NCI-H82 treated with DMSO at 0.1 percent for 48 hours (cell line): ENCODE measurements at regions not wholly inside any gene's neighbourhood (a gene's known extent, or its start where the extent isn't known, plus 50 kb on each side); places are given as distances from the start of the nearest gene placed in this dataset.

Source experiments
- DNase-seq: peaks from one replicate; lab custom pipeline; 2025; ENCODE audit not compliant: unreplicated experiment; lab: John Stamatoyannopoulos, UW

DNA sequence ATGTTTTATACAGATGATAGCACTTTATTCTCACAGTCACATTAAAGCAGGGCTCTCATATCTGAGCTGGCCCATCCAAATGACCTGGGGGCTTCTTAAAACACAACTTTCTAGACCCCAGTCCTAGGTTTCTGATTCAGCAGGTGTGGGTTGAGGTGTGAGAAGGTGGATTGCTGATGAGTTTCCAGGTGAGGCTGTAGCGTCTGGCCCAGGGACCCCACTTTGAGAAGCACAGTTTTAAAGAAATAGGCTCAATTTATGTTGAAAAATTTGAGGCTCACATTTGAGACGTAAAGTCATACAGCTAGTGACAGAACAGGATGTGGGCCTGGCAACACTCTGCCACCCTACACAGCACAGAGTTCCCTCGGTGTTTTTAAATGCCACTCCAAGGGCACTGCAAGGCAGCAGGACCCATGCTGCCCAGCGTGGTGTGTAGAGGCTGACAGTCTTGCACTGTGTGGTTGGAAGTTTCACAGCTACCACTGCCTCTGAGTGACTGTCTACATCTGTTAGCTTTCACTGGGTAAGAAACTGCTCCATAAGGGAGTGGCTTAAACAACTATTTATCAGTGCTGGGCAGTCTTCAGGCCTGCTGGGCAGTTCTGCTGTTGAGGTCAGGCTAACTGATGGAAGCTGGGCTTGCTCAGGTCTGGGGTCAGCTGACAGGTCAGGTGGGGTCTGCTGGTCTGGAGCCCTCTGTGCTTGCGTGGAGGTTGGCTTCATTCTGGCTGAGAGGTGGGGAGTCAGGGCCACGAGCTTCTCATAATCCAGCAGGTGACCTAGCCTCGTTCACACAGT is 319.7 kb downstream of the CXCL12 start:
- DNase-seq, result no peak

DNA sequence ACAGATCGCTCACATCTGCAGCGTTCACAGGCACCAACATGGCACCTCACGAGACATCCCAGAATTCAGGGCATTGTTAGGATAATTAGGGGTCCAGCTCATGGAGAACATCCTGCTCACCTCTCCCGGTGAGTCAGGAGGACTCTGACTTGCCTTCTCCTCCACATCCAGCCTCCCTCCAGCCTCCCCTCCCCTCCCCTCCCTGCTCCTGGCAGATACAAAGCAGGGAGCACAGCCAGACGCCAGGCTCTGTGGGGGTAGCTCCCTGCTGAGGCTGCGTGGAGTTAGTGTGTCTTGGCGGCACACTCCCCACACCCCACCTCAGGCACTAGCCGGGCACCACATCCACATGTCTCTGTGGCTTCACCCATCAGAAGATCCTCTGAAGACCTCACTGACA is 320.6 kb downstream of the CXCL12 start:
- no peak for DNase-seq

DNA sequence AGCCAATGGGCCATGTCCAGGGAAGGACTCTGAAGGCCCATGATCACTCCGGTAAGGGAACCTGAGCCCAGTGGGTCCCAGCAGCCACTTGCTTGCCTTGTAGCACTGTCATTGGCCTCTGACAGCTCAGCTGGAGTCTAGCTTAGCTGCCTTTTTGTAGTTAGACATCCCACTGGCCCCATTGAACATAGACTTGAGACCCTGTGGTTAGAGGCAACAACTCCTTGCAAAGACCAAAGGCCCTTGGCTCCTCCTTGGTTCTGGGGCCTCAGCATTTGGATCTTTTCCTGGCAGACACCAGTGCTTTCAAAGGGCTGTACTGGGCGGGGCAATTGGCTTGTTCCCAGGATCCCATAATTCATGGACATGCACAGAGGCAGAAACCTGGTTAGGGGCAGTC is 321.2 kb downstream of the CXCL12 start:
- DNase-seq, result no peak

DNA sequence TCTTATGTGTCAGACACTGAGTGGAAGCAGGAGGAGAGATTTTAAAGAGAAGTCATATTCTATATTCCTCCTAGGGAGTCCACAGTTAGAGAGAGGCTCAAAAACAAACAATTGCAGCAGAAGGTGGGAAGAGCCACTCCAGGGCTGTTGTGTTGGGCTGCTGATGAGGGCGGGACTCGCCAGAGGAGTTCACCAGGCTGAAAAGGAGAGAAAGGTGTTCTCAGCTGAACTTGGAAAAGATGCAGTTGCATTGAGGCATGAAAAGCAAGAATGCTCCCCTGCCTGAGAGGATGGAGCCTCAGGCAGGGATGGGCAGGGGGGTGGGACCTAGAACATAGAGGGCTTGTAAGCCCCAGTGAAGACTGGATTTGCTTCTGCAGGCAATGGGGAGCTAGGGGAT is 324.2 kb downstream of the CXCL12 start:
- no peak for DNase-seq

DNA sequence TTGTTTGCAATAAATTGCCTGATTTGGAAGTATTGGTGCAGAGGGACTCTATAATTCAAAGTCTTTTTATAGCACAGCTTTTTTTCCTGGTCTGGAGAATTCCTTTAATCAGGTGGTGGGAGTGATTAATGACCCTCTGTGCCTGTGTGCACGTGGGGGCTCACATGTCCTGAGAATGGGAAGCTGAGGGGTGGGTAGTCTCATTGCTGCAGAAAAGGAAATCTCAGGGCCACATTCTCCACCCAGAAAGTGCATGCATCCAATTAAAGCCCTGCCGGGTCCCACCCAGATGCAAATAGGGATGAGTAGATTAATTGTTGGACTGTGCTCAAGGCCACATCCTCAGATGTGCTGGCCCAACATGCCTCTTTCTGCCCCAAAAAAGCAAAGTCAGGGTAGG is 324.7 kb downstream of the CXCL12 start:
- DNase-seq, result no peak

DNA sequence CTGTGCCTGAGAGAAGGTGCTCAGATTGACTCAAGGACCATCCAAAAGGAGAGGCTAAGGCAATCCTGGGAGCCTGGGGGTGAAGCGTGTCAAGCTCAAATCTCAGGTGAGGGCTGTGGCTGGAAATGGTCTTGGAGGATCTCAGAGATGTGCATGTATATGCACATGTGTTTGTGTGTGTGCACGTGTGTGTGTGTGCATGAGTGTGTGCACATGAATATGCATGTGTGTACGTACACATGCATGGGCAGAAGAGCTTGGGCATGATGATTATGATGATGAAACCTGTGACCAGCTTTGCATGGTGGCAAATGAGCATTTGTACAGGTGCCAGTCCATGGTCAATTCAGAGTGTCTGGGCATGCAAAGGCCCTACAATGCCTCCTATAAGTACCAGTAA is 326.6 kb downstream of the CXCL12 start:
- no peak for DNase-seq

DNA sequence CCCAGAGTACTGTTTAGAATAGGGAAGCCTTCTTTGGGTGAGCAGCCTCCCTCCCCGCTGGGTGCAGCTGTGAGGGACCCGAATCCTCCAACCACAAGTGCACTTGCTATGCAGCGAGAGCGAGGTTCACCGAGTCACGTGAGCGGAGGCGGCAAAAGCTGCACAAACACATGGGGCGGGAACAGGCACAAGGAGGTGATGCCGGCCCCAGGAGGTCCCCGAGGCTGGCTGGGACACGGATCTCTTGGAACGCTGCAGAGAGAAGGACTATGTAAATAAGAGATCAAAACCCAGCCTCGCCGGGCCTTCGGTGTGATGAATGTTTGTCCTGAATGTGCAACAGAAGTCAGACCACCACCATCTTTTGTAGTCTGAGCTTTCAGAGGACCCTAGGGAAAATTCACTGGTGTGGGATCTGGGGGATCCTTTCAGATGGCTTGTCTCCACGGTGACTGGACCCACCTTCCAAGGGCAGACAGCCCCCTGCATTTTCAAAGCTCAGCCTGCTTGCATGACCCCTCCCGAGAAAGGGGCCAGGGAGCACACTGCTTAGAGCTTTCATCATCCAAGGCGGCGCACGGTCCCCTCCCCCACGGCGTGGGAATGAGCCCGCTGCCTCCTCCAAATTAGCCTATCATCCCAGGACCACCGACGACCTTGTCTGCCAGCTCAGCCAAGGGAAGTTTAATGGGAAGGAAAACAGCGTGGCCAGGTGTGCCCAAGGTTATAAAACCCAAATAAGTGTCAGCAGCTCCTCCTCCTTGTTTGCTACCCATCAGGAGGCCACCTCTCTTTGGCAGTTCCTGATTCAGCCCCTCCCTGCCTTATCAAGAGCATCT is 327.7 kb downstream of the CXCL12 start:
- no peak for DNase-seq

DNA sequence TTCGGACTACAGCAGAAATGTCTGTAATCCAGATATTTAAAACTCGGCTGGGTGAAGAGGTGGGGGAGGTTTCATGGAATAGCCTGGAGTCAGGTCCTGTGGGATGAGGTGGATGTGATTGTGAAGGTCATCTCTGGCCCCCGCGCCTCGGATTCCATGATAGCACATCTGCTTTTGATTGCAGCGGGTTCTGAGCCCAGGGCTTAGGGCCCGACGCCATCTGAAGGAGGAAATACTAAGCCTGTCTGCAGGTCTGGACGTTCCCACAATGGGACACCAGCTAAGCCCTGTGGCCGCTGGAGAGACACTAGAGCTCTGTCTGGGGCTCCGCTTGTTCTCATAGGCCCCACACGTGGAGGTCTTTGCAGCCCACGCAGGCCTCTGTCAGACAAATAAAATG is 328.7 kb downstream of the CXCL12 start:
- DNase-seq, result no peak

DNA sequence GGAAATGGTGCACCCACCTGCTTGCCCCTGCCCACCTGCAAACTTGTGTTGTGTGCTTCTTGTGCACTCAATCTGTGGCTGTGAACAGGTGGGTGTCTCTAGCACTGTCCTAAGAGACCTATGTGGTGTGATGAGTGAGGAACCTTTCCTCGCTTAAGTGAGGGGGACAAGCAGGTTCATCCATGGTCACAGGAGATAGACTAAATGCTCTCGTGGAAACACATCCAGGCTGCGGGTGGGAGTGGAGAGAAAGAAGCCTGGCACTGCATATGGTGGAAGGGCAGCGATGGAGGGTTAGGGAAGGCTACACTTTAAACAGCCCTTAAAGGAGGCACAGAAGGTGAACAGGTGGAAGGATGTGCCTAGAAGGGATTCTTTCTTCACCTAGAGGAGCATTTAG is 330.9 kb downstream of the CXCL12 start:
- no peak for DNase-seq

DNA sequence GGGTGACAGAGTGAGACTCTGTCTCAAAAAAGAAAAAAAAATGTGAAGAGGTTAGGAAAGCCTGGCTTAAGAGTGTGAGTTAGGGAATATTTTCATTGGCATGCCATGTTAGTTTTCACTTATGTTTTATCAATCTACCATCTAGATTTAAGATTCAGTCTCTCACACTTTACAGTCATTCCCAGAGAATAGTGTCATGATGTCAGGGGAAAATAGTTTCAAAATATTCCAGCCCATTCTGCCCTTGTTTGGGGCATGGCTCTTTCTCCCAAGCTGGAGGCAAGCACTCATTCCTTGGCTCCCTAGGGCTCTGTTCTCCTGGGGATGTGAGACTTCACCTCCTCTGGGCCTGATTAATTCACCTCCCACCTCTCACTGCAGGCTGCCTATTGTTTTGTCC is 331.5 kb downstream of the CXCL12 start:
- DNase-seq, result no peak

DNA sequence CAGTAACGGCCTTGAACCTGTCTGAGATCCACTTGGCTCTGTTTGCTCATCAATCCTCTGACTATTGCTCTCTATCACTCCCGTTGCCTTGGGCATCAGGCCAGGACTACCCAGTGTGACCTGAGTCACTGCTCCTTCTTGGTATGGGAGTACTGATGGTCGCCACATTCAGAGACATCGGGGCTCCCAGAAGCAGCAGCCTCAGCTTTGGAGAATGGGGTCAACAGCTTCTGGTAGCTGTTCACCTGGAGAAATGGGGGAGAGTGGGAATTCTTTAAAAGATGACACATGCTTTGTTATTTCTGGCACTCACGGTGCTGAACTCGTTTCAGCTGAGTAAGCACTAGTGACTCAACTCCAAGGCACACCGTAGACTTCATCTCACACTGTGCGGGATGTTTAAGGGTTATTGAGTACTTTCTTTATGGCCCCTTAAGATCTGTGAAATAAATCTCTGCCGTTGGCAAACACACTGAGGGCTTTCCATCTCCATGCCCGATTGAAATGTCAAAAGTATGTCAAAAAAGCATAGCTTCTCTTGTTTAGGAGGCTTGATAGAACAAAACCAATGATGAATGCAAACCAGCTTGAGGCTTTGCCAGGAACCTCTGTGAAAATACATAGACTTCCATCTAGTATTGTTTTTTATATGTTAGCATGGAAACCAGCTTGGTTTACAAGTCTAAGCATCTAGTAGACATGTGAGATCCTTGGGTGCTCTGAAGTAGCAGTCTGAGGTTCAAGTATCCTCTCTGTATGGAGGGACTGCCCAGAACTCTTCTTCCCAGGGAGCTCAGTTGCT is 333.1 kb downstream of the CXCL12 start:
- no peak for DNase-seq

DNA sequence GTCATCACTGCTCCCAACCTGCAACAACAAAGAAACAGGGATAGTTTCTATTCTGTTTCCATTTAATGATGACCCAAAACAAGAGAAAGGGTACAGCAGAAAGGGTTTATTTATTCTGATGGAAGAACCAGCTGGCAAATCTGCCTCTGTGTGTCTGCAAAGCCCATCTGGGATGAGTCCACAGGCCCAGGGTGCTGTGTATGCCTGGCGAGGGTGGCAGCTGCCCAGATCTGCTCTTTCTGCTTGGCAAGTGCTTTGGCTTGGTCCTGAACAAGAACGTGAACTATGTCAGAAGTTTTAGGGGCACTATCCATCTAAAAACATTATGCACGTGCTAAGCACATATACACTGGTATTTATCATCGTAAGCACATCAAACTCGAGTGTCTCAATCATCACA is 333.8 kb downstream of the CXCL12 start:
- DNase-seq, result no peak

DNA sequence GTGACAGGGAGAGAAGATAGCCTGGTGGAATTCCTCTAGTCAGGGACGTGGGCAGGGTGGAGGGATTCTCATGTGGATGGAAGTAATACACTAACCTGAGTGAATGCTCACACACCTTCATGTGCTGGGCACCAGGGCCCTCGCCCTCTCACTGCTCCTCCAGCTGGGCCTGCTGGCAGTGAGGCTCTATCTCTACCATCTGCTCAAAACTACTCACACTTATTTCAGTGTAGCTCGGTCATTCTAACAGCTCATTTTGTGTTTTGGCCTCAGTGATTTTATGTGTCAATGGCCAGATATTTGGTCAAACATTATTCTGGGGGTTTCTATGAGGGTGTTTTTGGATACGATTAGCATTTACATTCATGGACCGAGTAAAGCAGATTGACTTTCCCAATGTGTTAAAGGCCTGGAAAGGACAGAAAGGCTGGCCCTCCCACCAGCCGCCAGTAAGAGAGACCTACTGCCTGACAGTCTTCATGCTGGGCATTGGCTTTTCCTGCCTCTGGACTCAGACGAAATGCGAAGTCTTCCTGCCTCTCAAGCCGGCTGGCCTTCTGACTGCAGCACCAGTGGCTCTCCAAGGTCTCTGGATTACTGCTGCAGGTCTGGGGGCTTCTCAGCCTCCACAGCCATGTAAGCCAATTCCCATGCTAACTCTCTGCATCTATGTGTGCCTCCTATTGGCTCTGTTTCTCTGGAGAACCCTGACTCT is 335.4 kb downstream of the CXCL12 start:
- no peak for DNase-seq

DNA sequence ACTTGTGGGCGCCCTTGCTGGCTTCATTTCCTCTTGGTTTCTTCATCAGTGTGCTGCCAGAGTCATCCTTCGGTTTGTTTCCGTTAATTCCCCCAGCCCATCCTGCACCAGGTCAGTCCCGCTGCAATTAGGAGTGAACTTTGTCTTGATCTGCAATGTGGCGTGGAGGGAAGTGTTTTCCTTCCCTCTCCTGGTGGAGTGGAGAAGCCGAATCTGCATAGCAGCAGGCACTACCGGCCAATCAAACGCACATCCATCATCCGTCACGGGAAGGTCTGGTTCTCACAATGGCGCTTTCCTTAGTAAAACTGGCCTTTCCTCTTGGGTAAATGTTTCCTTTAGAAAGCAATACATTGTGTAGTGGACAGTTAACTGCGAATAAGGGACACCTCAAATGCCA is 337.5 kb downstream of the CXCL12 start:
- no peak for DNase-seq

DNA sequence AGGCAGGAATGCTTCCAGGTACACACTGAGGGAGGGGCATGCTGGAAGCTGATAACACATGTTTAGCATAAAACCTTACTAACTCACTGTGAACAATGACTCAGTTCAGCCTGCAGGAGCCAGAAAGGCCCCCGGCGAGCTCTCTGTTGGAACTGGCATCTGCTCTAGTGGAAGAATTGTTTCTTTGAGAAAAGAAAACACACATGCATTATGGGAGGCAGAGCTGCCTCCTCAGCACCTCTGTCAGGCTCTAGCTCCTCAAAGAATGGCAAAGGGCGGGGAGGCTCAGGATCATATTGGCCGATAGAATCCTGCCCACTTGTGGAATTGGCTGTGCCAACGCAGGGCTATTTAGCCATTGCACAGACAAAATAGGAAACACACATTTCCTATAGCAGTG is 338.3 kb downstream of the CXCL12 start:
- DNase-seq, result no peak

DNA sequence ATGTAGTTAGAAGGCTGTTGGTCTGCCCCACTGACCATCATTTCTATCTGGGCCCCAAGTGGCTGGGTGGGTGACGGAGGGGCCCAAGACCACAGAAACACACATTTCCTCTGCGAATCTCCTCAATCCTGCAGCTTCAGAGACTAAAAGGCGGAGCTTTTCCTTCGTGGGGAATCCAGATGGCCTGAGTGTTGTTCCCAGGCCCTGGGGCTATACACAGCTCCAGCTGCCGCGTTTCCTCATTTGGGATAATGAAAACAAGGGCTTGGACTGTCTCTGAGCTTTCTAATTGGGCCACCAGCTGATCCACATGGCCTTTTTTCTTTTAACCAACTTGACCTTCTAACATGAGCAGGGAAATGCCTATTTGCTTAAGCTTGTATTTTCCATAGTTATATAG is 339.9 kb downstream of the CXCL12 start:
- DNase-seq, result no peak

DNA sequence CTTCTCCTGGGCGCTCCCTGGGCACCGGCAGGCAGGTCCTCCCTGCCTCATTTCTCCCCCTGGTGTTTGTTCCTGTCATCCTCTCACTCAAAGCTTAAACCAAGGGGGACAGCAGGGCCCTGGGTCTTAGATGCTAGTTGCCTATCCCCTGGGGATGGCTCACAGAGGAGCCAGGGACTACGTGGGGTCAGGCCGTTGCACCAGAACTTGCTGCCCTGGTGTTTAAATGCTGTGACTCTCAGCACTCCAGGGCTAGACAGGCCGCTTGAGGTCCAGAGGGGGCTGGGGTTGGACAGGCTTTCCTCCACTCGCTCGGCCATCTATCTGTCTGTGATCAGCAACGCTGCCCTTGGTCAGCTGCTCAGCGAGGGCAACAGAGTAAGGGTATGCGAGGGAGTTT is 340.3 kb downstream of the CXCL12 start:
- no peak for DNase-seq

DNA sequence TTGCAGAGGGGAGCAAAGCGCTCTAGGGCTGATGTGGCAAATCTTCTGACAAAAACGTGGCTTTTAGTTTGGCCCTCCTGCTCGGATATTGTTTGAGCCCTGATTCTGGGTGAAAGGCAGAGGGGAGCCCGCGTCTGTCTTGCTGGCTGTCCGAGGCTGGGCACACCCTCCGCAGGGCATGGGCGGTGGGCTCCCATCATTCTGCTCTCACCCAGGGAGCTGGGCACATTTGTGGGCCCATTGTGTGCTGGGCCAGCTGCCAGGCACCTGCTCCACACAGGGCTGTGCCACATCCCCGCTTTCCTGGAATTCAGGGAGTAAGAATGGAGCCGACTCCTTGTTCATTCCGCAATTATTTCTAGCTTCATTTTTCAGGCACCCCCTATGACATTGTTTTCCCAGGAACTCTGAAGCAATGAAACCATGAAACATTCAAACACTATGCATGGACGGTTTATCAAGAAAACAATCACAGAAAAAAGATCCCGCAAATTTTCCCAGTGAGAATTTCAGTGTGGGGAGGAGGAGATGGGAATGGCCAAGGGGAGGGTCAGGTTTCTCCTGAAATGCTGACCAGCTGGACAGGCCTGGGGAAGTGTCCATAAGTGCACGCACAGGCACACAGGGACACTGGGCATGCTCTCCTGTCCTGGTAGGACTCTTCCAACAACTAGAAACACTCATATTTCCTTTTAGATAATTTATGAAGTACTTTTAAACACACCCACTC is 341.1 kb downstream of the CXCL12 start:
- no peak for DNase-seq

DNA sequence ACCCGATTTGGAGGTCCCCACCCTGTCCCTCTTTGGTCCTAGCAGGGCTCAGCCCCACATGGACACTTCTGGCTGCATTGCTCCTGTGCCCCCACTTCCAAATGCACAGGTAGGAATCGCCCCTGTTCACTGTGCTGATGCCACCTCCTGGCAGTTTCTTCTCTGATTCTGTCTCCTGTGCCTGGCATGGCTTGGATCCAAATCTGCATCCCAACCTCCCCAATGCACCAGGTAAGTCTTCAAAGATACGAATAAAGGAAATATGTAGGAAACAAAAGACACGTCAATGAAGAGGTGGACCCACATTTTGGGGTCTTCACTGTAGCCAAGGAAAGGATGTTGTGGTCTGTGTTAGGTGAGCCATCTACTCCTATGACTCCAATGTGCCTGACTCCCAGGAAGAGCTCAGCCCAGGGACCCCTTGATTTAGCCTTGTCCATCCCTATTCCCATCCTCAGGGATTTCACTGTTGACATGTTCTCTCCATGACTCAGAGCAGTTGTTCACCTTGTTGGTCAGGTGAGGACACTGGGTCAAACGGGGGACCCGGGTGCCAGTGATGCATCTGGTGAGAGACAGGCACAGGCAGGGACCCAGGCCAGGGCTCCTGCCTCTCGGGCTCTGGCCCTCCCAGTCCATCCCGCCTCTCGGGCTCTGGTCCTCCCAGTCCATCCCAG is 341.8 kb downstream of the CXCL12 start:
- DNase-seq, result no peak
